NCI-H1417 (cell line): ENCODE measurements at regions not wholly inside any gene's neighbourhood (a gene's known extent, or its start where the extent isn't known, plus 50 kb on each side); places are given as distances from the start of the nearest gene placed in this dataset.
"Not testable (repeated sequence)": the region's sequence is repeated elsewhere in the genome, so short reads cannot be mapped to it uniquely, and the experiment has no call there.

Source experiments
- DNase-seq, 3 experiments: peaks; one replicate each; lab custom pipeline; 2025; lab: John Stamatoyannopoulos, UW

DNA sequence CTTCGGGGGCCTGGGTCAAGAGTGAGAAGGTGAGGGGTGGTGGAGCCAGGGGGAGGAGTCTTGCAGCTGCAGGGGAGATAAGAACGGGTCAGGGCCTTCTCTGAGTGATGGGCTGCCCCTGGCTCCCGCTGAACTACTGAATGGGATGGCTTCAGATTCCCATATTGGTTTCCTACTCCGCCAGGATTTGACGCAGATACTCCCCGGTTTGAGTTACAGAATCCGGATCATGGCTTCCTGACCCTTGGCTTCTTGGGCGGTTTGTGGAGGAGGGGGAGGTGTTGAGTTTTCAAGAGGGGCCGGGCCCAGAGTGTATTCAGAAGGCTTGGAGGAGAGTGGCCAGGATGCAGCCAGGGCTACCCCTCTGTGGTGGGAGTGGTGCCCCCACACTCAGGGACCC is 119.9 kb upstream of the ATP2B2 start:
- DNase-seq, result no peak

GRCh38 chr3:10627884-10628572 is 122.6 kb upstream of the ATP2B2 start:
- no peak for DNase-seq

GRCh38 chr3:10628891-10629670 is 123.7 kb upstream of the ATP2B2 start:
- DNase-seq, result peak in 1 of 3 experiments; percentile 29

DNA sequence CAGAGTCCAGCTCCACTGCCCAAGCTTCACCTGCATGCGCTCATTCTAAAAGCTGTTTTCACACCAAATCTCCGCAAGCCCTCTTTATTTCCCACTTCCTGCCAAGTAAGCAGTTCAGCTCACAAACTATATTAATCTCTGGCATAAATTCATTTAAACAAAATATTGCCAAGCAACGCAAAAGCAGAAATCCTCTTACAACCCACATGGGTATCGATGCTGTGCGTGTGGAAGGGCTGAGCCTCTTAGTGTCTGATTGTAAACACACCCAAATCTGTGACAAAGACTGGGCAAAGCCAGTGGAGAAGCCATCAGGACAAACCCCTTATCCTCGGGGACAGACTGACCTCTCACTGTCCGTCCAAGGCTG is 124.3 kb upstream of the ATP2B2 start:
- no peak for DNase-seq

- no peak for DNase-seq
Measured at GRCh38 chr3:10631224-10631623, 125.8 kb upstream of the ATP2B2 start.

GRCh38 chr3:10632125-10632524 is 126.7 kb upstream of the ATP2B2 start:
- DNase-seq, result no peak

- no peak for DNase-seq
Measured at GRCh38 chr3:10632741-10633140, 127.4 kb upstream of the ATP2B2 start.

GRCh38 chr3:10635446-10636076 is 130.2 kb upstream of the ATP2B2 start:
- DNase-seq, result no peak

- no peak for DNase-seq
Measured at GRCh38 chr3:10637342-10637741, 132.0 kb upstream of the ATP2B2 start.

DNA sequence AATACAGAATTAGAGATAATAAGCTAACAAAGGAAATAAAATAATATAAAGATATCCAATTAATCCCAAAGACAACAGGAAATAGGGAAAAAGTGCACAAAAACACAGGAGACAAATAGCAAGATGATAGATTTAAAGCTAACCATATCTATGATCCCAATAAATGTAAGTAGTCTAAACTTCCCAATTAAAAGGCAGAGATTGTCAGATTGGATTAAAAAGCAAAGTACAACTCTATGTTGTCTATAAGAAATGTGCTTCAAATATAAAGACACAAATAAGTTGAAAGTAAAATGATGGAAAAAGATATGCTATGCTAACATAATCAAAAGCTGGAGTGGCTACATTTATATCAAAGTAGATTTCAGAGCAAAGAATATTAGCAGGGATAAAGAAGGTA is 133.1 kb upstream of the ATP2B2 start:
- DNase-seq, result no peak

DNA sequence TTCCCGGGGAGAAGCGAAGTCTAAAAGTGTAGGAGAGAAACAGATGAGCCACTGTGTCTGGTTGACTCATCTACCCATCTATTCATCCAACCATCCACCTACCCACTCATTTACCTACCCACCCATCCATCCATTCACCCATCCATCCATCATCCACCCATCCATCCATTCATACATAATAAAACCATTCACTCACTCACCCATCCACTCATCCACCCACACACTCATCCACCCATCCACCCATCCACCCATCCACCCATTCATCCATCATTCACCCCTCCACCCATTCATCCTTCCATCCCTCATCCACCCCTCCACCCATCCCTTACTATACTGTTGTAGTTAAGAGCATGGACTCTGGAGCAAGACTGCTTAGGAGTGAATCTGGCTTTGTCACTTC is 136.4 kb upstream of the ATP2B2 start:
- no peak for DNase-seq

DNA sequence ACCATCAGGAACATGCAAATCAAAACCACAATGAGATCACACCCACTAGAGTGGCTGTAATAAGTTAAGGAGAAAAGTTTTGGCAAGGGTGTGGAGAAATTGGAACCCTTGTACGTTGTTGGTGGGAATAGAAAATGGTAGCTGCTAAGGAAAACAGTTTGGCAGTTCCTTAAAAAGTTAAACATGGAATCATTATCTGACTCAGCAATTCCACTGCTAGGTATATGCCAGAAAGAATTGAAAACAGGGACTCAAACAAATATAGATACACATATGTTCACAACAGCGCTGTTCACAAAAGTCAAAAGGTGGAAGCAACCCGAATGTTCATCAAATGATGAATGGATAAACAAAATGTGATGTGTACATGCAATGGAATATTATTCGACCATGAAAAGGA is 138.8 kb upstream of the ATP2B2 start:
- no peak for DNase-seq

DNA sequence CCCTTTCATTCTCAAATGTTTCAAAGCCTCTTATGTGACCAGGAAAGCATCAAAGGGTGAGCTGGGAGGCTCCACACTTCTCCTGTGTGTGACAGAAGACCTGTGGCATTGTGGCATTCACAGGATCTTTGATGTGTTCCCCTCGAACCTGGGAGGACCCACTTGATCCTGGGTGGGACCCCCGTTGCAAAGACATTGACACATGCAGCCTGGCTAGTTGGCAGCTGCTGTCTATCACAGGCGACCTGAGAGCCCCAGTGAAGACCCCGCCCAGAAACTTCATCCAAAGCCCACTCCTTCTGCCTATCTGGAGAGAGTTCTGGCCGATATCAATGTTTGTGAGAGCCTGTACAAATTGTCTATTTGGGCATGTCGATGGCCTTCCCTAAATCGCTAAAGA is 140.4 kb upstream of the ATP2B2 start:
- DNase-seq, result no peak

- peak in 1 of 3 experiments; percentile 24 for DNase-seq
Measured at GRCh38 chr3:10646531-10647335, 141.3 kb upstream of the ATP2B2 start.

DNA sequence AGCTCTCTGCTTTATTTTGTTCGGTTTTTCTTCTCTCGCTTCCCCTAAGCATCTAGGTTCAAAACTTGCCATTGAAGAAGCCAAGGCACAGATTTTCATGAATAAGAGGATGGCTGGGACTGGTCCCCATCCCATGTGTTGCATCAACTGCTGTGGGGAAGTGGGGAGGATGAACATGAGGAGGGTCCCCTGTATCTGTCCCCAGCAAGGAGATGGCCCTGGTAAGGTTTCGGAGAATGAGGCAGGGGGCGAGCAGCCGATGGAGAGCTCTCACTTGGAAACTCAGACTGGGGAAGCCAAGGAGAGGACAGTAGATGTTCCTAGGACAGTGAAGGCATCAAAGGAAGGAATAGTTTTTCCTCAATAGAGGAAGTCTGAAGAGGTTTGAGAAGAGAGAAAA is 142.0 kb upstream of the ATP2B2 start:
- DNase-seq, result no peak

DNA sequence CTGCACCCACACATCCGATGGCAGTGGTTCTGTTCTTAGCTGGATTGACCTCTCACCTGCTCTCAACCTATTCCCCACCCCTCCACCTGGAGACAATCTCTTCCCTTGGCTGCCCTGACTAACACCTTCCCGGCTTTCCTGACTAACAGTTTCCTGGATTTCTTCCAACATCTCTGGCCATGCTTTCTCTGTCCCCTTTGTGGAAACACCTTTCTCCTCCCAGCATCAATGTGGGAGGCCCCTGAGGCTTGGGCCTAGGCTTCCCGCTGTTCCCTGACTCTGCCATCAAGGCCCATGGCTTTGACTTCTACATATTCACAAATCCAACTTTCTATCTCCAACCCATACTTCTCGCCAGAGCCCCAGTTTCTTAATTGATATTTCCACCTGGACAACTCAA is 142.8 kb upstream of the ATP2B2 start:
- DNase-seq, result no peak

DNA sequence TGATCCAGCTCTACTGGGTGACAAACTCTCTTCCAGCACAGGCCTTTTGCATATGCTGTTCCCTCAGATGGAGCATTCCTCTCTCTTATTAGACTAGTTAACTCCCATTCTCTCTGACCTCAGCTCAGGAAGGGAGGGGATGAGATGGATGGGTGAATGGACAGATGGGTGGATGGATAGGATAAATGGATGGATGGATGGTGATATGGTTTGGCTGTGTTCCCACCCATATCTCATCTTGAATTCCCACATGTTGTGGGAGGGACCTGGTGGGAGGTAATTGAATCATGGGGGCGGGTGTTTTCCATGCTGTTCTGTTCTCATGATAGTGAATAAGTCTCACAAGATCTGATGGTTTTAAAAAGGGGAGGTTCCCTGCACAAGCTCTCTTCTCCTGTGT is 144.1 kb upstream of the ATP2B2 start:
- DNase-seq, result not testable (repeated sequence)

DNA sequence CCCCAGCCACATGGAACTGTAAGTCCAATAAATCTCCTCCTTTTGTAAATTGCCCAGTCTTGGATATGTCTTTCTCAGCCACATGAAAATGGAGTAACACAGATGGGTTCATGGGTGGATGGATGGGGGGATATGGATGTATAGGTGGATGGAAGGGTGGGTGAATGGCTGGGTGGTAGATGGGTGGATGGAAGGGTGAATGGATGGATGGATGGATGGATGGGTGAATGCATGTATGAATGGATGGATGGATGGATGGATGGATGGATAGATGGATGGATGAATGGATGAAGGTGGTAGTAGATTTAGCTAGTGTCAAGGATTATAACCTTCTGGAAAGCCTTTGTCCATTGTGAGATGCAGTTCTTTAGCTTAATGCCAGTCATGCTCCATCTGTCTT is 146.1 kb upstream of the ATP2B2 start:
- no peak for DNase-seq

GRCh38 chr3:10653241-10653640 is 147.9 kb upstream of the ATP2B2 start:
- no peak for DNase-seq

DNA sequence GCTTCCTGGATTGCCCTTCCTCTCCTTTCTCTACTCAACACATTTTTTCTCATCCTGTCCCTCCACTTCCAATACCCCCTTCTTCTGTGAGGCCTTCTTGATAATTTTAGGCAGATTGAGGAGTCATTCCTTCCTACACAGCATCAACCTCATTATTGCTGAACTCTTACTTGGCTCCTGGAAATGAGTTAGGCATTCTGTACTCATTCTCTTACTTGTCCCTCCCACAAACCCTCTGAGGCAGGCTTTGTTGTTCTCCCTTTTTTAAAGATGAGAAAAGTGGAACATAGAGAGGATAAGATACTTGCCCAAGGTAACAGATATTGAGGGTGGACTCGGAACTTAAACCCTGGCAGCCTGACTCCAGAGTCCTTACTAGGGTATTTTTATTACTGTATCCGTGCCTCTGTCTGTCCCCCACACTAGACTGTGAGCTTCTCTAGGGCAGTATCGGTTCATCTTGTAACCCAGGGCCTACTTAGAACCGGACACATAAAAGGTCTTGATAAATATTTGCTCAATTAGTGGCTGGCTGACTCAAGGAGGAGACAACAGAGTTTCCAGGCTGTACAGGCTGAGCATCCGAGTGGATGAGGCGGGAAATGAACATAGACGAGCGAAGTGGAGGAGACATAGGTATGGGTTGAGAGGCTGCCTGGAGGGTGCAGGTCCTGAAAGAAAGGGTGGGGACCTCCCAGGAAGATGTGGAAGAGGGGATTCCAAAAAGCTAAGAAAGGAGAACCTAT is 148.7 kb upstream of the ATP2B2 start:
- DNase-seq, result no peak

- DNase-seq, result no peak
Measured at GRCh38 chr3:10655105-10655504, 149.7 kb upstream of the ATP2B2 start.

DNA sequence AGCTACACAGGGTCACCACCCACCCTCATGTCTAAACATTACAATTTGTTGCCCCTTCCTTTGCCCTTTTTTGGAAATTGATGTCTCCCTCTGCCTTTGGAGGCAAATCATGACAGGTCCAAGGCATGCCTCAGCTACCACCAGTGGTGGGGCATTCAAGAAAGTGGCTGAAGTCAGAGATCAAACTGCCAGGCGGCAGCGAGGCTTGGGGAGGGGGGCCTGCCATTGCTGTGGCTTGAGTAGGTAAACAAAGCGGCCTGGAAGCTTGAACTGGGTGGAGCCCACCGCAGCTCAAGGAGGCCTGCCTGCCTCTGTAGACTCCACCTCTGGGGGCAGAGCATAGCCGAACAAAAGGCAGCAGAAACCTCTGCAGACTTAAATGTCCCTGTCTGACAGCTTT is 152.0 kb upstream of the ATP2B2 start:
- not testable (repeated sequence) for DNase-seq
